Loucy (cell line): ENCODE measurements at regions not wholly inside any gene's neighbourhood (a gene's known extent, or its start where the extent isn't known, plus 50 kb on each side); places are given as distances from the start of the nearest gene placed in this dataset.

ENCODE experiments used
- H2AFZ ChIP-seq: fragments of 200-600 bp; sonication (generic); 2 replicates; pipeline ENCODE4 v1.6.0; 2016; ENCODE audit warnings: antibody characterized with exemption, mild to moderate bottlenecking, low read length, moderate library complexity
- H3F3A ChIP-seq: fragments of 200-600 bp; 2 replicates; pipeline ENCODE4 v1.6.0; 2016; ENCODE audit warnings: antibody characterized with exemption, low read depth, mild to moderate bottlenecking
- H3K27me3 ChIP-seq: fragments of 200-600 bp; sonication (generic); 2 replicates; pipeline ENCODE4 v1.6.1; 2014; ENCODE audit warnings: low read length, mild to moderate bottlenecking; ENCODE audit not compliant: insufficient read depth, poor library complexity, severe bottlenecking
- H3K36me3 ChIP-seq: fragments of 200-600 bp; sonication (generic); 2 replicates; pipeline ENCODE4 v1.6.1; 2016; ENCODE audit warnings: low read length; ENCODE audit not compliant: insufficient read depth
- H3K4me1 ChIP-seq: fragments of 200-600 bp; sonication (generic); 2 replicates; pipeline ENCODE4 v1.5.1; 2014; ENCODE audit warnings: low read length, mild to moderate bottlenecking; ENCODE audit not compliant: insufficient read depth, poor library complexity, severe bottlenecking
- H3K4me2 ChIP-seq: fragments of 200-600 bp; sonication (generic); 2 replicates; pipeline ENCODE4 v1.6.0; 2014; ENCODE audit warnings: antibody characterized with exemption, low read length, low read depth, mild to moderate bottlenecking; ENCODE audit not compliant: poor library complexity, severe bottlenecking
- H3K4me3 ChIP-seq: fragments of 200-600 bp; sonication (generic); 2 replicates; pipeline ENCODE4 v1.5.1; 2014; ENCODE audit warnings: low read length, mild to moderate bottlenecking, mixed read lengths; ENCODE audit not compliant: poor library complexity, severe bottlenecking
- H3K79me2 ChIP-seq: fragments of 200-600 bp; sonication (generic); 2 replicates; pipeline ENCODE4 v1.6.1; 2014; ENCODE audit warnings: low read length; ENCODE audit not compliant: insufficient read depth
- H3K9ac ChIP-seq: fragments of 200-600 bp; sonication (generic); 2 replicates; pipeline ENCODE4 v1.6.0; 2014; ENCODE audit warnings: mild to moderate bottlenecking, low read depth, low read length, moderate library complexity; ENCODE audit not compliant: poor library complexity, severe bottlenecking
- H3K9me2 ChIP-seq: fragments of 200-600 bp; sonication (generic); replicated peaks from 2 replicates; pipeline ENCODE4 v1.6.1; 2016; ENCODE audit warnings: low read depth, low read length, mixed read lengths
- H3K9me3 ChIP-seq: fragments of 200-600 bp; sonication (generic); 2 replicates; pipeline ENCODE4 v1.6.1; 2014; ENCODE audit warnings: mild to moderate bottlenecking, antibody characterized with exemption, low read length, low read depth; ENCODE audit not compliant: insufficient read depth
- H4K20me1 ChIP-seq: fragments of 200-600 bp; sonication (generic); 2 replicates; pipeline ENCODE4 v1.6.0; 2014; ENCODE audit warnings: antibody characterized with exemption, low read length, mild to moderate bottlenecking; ENCODE audit not compliant: insufficient read depth, poor library complexity, severe bottlenecking
- EZH2phosphoT487 ChIP-seq: fragments of 200-600 bp; IDR thresholded peaks from 2 replicates; pipeline ENCODE4 v1.6.1; 2018; ENCODE audit warnings: antibody characterized with exemption, mild to moderate bottlenecking, moderate library complexity, borderline replicate concordance
- TF ChIP-seq, protein P1 (sequence below): fragments of 200-600 bp; sonication (generic); conservative IDR thresholded peaks from 2 replicates; pipeline ENCODE4 v1.5.1; 2014; ENCODE audit warnings: mild to moderate bottlenecking, antibody characterized with exemption, low read length

DNA sequence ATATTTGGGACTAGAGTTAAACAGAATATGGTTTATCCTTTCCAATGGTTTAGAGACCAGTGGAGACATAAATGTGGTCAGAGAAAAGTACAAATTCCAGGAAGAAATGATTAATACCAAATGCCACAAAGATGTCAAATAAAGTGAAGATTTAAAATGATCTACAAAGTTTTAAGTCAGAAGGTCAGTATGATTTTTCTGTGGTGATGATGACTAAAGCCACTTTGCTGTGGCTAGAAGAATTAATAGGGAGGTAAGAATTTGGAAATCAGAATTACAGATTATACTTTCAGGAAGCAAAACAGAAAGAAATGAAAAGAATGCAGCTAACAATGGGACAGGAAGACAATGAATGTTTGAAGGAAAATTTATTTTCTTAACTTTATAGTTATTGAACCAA lies 91.5 kb upstream of the CDH7 start:
- Histone ChIP-seq H3K9me2 (no peaks in the 10 kb centered on the region), H3K4me2 (no peak overlapping the region)

DNA sequence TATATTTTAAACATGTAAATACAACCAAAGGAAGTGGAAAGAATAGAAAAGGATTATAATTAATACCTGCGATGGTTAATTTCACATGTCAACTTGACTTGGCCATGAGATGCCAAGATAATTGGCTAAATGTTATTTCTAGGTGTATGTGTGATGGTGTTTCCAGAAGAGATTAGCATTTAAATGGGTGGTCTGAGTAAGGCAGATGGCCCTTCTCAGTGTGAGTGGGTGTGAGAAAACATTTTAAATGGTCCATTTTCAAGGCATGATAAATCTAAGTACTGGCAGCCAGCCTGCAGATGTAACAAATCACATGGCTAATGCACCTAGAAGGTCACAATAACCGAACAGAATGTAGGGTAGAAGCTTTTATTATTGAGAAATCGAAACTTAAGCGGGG lies 99.6 kb upstream of the CDH7 start:
- TF ChIP-seq, protein P1, sequence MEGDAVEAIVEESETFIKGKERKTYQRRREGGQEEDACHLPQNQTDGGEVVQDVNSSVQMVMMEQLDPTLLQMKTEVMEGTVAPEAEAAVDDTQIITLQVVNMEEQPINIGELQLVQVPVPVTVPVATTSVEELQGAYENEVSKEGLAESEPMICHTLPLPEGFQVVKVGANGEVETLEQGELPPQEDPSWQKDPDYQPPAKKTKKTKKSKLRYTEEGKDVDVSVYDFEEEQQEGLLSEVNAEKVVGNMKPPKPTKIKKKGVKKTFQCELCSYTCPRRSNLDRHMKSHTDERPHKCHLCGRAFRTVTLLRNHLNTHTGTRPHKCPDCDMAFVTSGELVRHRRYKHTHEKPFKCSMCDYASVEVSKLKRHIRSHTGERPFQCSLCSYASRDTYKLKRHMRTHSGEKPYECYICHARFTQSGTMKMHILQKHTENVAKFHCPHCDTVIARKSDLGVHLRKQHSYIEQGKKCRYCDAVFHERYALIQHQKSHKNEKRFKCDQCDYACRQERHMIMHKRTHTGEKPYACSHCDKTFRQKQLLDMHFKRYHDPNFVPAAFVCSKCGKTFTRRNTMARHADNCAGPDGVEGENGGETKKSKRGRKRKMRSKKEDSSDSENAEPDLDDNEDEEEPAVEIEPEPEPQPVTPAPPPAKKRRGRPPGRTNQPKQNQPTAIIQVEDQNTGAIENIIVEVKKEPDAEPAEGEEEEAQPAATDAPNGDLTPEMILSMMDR = no peak
- TF ChIP-seq EZH2phosphoT487 = no peak

More for the DNA sequence above, 91.5 kb upstream of the CDH7 start:
- no peaks in the 10 kb centered on the region for H3F3A ChIP-seq
- no peaks in the 10 kb centered on the region for H3K79me2 ChIP-seq
- no peak overlapping the region for H3K9ac ChIP-seq
- no peaks in the 10 kb centered on the region for H4K20me1 ChIP-seq
- H3K4me1 ChIP-seq = no peaks in the 10 kb centered on the region
- H3K27me3 ChIP-seq = no peaks in the 10 kb centered on the region
- H3K4me3 ChIP-seq = no peak overlapping the region
- no peak overlapping the region for H2AFZ ChIP-seq
- TF ChIP-seq EZH2phosphoT487 = no peak
- TF ChIP-seq, protein P1 = no peak
- no peaks in the 10 kb centered on the region for H3K36me3 ChIP-seq
- H3K9me3 ChIP-seq = no peaks in the 10 kb centered on the region

DNA sequence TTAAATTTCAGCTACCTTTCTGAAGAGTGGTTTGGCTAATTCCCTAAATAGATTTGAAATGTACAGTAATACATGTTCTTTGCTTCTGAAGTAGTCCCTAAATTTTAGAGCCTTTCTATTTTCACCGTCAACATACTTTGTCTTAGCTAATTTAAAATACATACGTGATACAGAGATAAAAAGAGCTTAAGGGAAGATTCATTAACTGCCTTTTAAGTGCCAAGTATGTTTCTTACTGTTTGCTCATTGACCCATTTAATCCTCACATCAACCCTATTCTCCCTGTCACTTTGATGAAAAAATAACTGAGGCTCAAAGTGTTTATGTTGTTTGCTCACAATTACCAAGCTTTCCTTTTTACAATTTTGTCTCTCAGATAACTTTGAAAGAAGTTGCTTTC lies 118.6 kb upstream of the CDH7 start:
- Histone ChIP-seq H4K20me1 (no peaks in the 10 kb centered on the region), H3K36me3 (no peaks in the 10 kb centered on the region), H3K4me3 (no peak overlapping the region), H3F3A (no peaks in the 10 kb centered on the region), H3K27me3 (no peaks in the 10 kb centered on the region), H3K4me2 (no peak overlapping the region), H3K9me3 (no peaks in the 10 kb centered on the region), H3K9ac (no peak overlapping the region), H3K4me1 (no peaks in the 10 kb centered on the region), H3K79me2 (no peaks in the 10 kb centered on the region), H3K9me2 (no peaks in the 10 kb centered on the region), H2AFZ (no peak overlapping the region)
- no peak for TF ChIP-seq EZH2phosphoT487
- TF ChIP-seq, protein P1 = no peak

More for the DNA sequence above, 99.6 kb upstream of the CDH7 start:
- H3K4me1 ChIP-seq = no peaks in the 10 kb centered on the region
- no peak overlapping the region for H3K4me2 ChIP-seq
- H2AFZ ChIP-seq = no peak overlapping the region
- no peak overlapping the region for H3K9ac ChIP-seq
- H3K36me3 ChIP-seq = no peaks in the 10 kb centered on the region
- no peak overlapping the region for H3K4me3 ChIP-seq
- H3K79me2 ChIP-seq = no peaks in the 10 kb centered on the region
- no peaks in the 10 kb centered on the region for H4K20me1 ChIP-seq
- H3K9me3 ChIP-seq = no peaks in the 10 kb centered on the region
- no peaks in the 10 kb centered on the region for H3K27me3 ChIP-seq
- no peaks in the 10 kb centered on the region for H3F3A ChIP-seq
- no peaks in the 10 kb centered on the region for H3K9me2 ChIP-seq
